Spleen (tissue), 11 donors: ENCODE measurements at regions not wholly inside any gene's neighbourhood (a gene's known extent, or its start where the extent isn't known, plus 50 kb on each side); places are given as distances from the start of the nearest gene placed in this dataset.
"Not testable (repeated sequence)": the region's sequence is repeated elsewhere in the genome, so short reads cannot be mapped to it uniquely, and the experiment has no call there.

Experiments used
- DNase-seq: peaks from one replicate; pipeline ENCODE4 v3.0.0-alpha.2; 2020
- H3K27ac ChIP-seq, 8 donors: fragments of 200-600 bp; sonication (generic) in 7 of 8; 1 replicate in 4 of 8; 2 replicates in 4 of 8; pipeline versions ENCODE4 v1.5.0 to v1.8.0; 2016 to 2021; ENCODE audit warnings: inconsistent platforms in 4 of 8, mild to moderate bottlenecking in 4 of 8, moderate library complexity in 1 of 8
- H3K27me3 ChIP-seq, 7 donors: fragments of 200-600 bp; sonication (generic) in 6 of 7; replicated peaks in 1 of 7; 1 replicate in 4 of 7; 2 replicates in 3 of 7; pipeline versions ENCODE4 v1.5.0 to v1.8.0; 2016 to 2021; ENCODE audit warnings: inconsistent platforms in 3 of 7, mild to moderate bottlenecking in 1 of 7
- H3K36me3 ChIP-seq, 6 donors: fragments of 200-600 bp; sonication (generic) in 5 of 6; 1 replicate in 4 of 6; 2 replicates in 2 of 6; pipeline versions ENCODE4 v1.5.0 to v1.8.0; 2016 to 2021; ENCODE audit warnings: inconsistent platforms in 2 of 6
- H3K4me1 ChIP-seq, 6 donors: fragments of 200-600 bp; sonication (generic) in 5 of 6; 1 replicate in 3 of 6; 2 replicates in 3 of 6; pipeline versions ENCODE4 v1.5.0 to v1.8.0; 2016 to 2021; ENCODE audit warnings: inconsistent platforms in 3 of 6
- H3K4me3 ChIP-seq, 8 donors: fragments of 200-600 bp; sonication (generic) in 7 of 8; 1 replicate in 4 of 8; 2 replicates in 4 of 8; pipeline versions ENCODE4 v1.5.0 to v1.8.0; 2016 to 2021; ENCODE audit warnings: inconsistent platforms in 4 of 8, mild to moderate bottlenecking in 4 of 8, moderate library complexity in 2 of 8
- H3K9me3 ChIP-seq, 8 donors: fragments of 200-600 bp; sonication (generic) in 7 of 8; 1 replicate in 4 of 8; 2 replicates in 4 of 8; pipeline versions ENCODE4 v1.5.0 to v1.8.0; 2016 to 2021; ENCODE audit warnings: inconsistent platforms in 4 of 8
- POLR2A ChIP-seq, 3 donors: fragments of 450-650 bp; IDR thresholded peaks; one replicate each; pipeline ENCODE4 v1.5.1; 2017; ENCODE audit warnings: antibody characterized with exemption in 3 of 3, mild to moderate bottlenecking in 1 of 3
- POLR2AphosphoS5 ChIP-seq, 3 donors: sonication (generic); formaldehyde crosslinking; IDR thresholded peaks; one replicate each; pipeline ENCODE4 v1.5.1; 2017; ENCODE audit warnings: antibody characterized with exemption in 3 of 3
- WGBS, 5 donors: extraction: QIAGEN DNeasy Blood & Tissue Kit in 3 of 5; methylation state at CpG; one replicate each; pipeline versions ENCODE4 v1.1.5 to v1.1.7; 2013 to 2018; 5-methylcytosine and 5-hydroxymethylcytosine counted together
- intact Hi-C: fragments of 100-400 bp; cut with DNase I; formaldehyde crosslinking; loops from one replicate; pipeline ENCODE4 v1.15.0; 2023; ENCODE audit warnings: low total_unique reads
- TF ChIP-seq, protein P1 (sequence below), 11 experiments: fragments of 200-600 bp in 7 of 11; fragments of 450-650 bp in 4 of 11; sonication (generic) in 4 of 11; IDR thresholded peaks in 8 of 11; conservative IDR thresholded peaks in 3 of 11; 1 replicate in 7 of 11; 2 replicates in 4 of 11; pipeline versions ENCODE4 v1.4.0 to v1.8.0; 2016 to 2021; ENCODE audit warnings: antibody characterized with exemption in 11 of 11, inconsistent platforms in 4 of 11, mild to moderate bottlenecking in 1 of 11
- donor health status: healthy with polysubstance abuse.
- donor health status: DM: no; HTN: no; CAD: no; lungs with moderate emphysema.
- donor health status: DM: no; HTN: no; CAD: no.
- donor health status: Bipolar disorder and iron deficiency.
- donor health status: healthy.
- donor health status: DM: no; HTN: no; CAD: no.
- donor health status: DM: yes; HTN: yes; CAD: no.

- no peak overlapping the region for H3K27ac ChIP-seq
- H3K27me3 ChIP-seq: peaks cover 0 to 33% (median 0%) of the 10 kb centered on the region in 7 donors
- intact Hi-C loops: no loop called here
- TF ChIP-seq POLR2AphosphoS5 (IDR thresholded peaks at IDR 0.05) (no peak), POLR2A (IDR thresholded peaks at IDR 0.05) (no peak)
- TF ChIP-seq, protein P1, sequence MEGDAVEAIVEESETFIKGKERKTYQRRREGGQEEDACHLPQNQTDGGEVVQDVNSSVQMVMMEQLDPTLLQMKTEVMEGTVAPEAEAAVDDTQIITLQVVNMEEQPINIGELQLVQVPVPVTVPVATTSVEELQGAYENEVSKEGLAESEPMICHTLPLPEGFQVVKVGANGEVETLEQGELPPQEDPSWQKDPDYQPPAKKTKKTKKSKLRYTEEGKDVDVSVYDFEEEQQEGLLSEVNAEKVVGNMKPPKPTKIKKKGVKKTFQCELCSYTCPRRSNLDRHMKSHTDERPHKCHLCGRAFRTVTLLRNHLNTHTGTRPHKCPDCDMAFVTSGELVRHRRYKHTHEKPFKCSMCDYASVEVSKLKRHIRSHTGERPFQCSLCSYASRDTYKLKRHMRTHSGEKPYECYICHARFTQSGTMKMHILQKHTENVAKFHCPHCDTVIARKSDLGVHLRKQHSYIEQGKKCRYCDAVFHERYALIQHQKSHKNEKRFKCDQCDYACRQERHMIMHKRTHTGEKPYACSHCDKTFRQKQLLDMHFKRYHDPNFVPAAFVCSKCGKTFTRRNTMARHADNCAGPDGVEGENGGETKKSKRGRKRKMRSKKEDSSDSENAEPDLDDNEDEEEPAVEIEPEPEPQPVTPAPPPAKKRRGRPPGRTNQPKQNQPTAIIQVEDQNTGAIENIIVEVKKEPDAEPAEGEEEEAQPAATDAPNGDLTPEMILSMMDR (IDR thresholded peaks at IDR 0.05 in 8 of 11, conservative IDR thresholded peaks at IDR 0.05 in 3 of 11): no peak
- H3K9me3 ChIP-seq: peaks cover 0 to 4% (median 0%) of the 10 kb centered on the region in 8 donors
- no peak overlapping the region for H3K4me3 ChIP-seq
- 84 to 90% (median 89%) methylated on average over 5 of the region's 5 CpGs for WGBS, 5 donors
- no peaks in the 10 kb centered on the region for H3K36me3 ChIP-seq
- no peak for DNase-seq
- H3K4me1 ChIP-seq: no peaks in the 10 kb centered on the region
Observed at GRCh38 chr16:22660441-22661160, 149.9 kb downstream of the NPIPB5 start.

- TF ChIP-seq, protein P1 (IDR thresholded peaks at IDR 0.05 in 8 of 11, conservative IDR thresholded peaks at IDR 0.05 in 3 of 11): no peak
- TF ChIP-seq POLR2A (IDR thresholded peaks at IDR 0.05): no peak
- TF ChIP-seq POLR2AphosphoS5 (IDR thresholded peaks at IDR 0.05): no peak
- H3K27me3 ChIP-seq: peaks cover 0 to 33% (median 0%) of the 10 kb centered on the region in 7 donors
- H3K27ac ChIP-seq: no peak overlapping the region
- H3K36me3 ChIP-seq: no peaks in the 10 kb centered on the region
- DNase-seq: no peak
- peaks cover 0 to 4% (median 0%) of the 10 kb centered on the region in 8 donors for H3K9me3 ChIP-seq
- intact Hi-C loops: no loop called here
- no peaks in the 10 kb centered on the region for H3K4me1 ChIP-seq
- H3K4me3 ChIP-seq: no peak overlapping the region
- 81 to 88% (median 82%) methylated on average over 7 of the region's 7 CpGs for WGBS, 5 donors
Observed at GRCh38 chr16:22661161-22661647, 150.5 kb downstream of the NPIPB5 start.

DNA sequence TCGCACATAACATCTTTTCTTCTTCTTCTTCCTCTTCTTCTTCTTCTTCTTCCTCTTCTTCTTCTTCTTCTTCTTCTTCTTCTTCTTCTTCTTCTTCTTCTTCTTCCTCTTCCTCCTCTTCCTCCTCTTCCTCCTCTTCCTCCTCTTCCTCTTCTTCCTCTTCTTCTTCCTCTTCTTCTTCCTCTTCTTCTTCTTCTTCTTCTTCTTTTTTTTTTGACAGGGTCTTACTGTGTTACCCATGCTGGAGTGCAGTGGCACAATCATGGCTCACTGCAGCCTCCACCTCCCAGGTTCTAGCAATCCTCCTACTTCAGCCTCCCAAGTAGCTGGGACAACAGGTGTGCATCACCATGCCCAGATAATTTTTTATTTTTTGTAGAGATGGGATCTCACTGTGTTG is 151.0 kb upstream of the HS3ST2 start:
- H3K27me3 ChIP-seq: peaks cover 0 to 33% (median 0%) of the 10 kb centered on the region in 7 donors
- WGBS, 5 donors: 40 to 71% (median 59%) methylated on average over 1 of the region's 1 CpG
- intact Hi-C loops, H3K4me1 ChIP-seq, H3K27ac ChIP-seq, H3K36me3 ChIP-seq, DNase-seq, H3K9me3 ChIP-seq, H3K4me3 ChIP-seq: not testable (repeated sequence)

DNA sequence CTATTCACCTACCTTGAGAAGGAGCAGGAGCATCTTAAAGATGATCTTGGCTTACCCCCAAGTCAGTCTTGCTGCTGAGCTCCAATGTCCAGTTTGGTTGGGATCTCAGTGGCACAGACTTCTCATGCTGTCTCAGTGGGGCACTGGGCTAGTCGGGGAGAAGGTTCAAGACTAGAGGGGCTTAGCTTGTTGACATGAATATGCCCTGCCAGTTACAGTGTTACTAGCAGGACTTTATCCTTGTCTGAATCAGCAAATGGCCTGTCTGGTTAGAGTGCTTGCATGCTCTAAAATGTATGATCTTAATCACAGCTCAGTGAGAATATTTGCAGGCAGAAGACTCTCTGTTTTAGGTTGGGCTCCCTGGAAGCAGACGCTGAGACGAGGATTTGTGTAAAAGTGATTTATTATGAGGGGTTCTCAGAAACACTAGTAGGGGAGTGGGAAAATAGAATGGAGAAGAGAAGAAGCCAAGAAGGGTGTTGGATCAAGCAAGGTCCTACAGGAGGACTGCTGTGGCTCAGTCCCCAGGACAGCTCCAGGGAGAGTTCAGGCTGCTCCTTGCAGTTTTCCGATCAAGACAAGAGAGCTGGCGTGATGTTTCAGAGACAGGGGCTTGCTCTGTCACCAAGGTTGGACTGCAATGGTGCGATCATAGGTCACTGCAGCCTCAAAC is 150.4 kb upstream of the HS3ST2 start:
- WGBS, 5 donors: 81 to 87% (median 83%) methylated on average over 6 of the region's 6 CpGs
- Histone ChIP-seq H3K9me3 (peaks cover 0 to 4% (median 0%) of the 10 kb centered on the region in 8 donors), H3K36me3 (no peaks in the 10 kb centered on the region), H3K4me1 (no peaks in the 10 kb centered on the region), H3K27me3 (peaks cover 0 to 33% (median 0%) of the 10 kb centered on the region in 7 donors), H3K27ac (no peak overlapping the region), H3K4me3 (no peak overlapping the region)
- TF ChIP-seq POLR2AphosphoS5 (IDR thresholded peaks at IDR 0.05) (no peak), POLR2A (IDR thresholded peaks at IDR 0.05) (no peak)
- TF ChIP-seq, protein P1 (IDR thresholded peaks at IDR 0.05 in 8 of 11, conservative IDR thresholded peaks at IDR 0.05 in 3 of 11): no peak
- intact Hi-C loops: no loop called here
- no peak for DNase-seq
